GM19035 (cell line): ENCODE measurements at regions not wholly inside any gene's neighbourhood (a gene's known extent, or its start where the extent isn't known, plus 50 kb on each side); places are given as distances from the start of the nearest gene placed in this dataset.

ENCODE experiments used
- ATAC-seq: cut with Tn5 transposase; IDR thresholded peaks from one replicate; pipeline ENCODE4 v1.9.1; 2021; ENCODE audit not compliant: unreplicated experiment

DNA sequence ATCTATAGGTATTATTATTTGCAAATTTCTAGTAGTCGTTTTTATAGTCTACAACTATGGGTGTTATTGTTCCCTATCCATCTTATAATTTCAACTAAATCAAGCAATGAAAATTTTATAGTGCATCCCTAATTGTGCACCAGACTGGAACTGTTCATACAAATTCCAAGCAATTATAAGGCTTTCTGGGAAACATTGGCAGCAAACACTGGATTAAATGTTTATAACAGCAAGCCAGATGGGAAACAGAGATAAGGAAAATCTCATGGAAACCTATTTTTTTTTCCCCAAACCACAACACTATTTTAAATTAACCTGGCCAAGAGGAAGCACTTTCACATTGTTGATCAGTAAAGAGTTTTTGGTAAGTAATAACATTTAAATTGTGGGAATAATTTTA, 524.3 kb downstream of the RASEF start:
- no peak for ATAC-seq

DNA sequence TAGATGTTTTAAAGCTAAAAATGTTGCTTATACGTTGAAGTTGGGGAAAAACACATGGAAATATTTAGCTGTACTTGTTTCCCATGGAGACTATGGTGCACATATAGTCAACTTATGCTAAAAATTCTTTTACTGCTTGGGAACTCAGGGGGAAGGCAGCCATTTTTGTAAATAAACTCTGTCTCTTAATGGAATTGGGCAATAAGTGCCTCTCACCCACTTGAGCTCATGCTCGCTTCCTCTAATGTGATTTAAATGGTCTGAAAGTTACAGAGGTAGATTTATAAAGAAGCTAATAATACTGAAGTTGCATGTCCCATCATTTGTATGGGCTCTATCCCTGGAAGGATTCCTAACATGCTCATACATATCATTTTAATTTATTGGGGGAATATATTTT, 523.8 kb downstream of the RASEF start:
- ATAC-seq = no peak

DNA sequence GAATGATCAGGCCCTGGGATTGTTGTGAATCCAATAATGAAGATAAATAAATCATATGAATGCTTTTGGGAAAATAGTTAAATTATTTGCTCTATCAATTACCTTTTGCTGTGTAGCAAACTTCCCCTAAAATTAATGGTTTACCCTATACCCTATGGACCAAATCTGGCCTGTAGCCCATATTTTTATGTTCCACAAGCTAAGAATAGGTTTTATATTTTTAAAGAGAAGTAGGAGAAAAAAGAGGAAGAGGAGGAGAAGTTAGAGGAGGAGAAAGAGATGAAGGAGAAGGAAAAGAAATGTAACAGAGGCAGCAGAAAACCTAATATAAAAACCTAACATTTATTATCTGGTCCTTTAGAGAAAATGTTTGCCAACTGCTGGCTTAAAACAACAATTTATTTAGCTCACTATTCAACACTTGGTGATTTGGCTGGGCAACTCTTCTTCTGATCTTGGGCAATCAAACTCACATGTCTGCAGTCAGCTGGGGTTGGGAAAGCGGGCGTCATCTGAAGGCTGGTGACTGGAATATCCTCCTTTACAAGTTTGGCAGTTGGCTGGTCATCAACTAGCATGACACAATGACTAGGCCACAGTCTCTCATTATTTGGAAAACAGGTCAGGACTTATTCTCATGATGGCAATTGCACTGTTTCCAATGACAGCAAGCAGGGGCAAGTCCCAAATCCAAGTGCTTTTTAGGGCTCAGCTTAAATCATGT, 522.9 kb downstream of the RASEF start:
- ATAC-seq = no peak

GRCh38 chr9:82543726-82544125, 519.2 kb downstream of the RASEF start:
- ATAC-seq = no peak

GRCh38 chr9:82546136-82546535, 516.8 kb downstream of the RASEF start:
- ATAC-seq = no peak

GRCh38 chr9:82547995-82548394, 514.9 kb downstream of the RASEF start:
- no peak for ATAC-seq

DNA sequence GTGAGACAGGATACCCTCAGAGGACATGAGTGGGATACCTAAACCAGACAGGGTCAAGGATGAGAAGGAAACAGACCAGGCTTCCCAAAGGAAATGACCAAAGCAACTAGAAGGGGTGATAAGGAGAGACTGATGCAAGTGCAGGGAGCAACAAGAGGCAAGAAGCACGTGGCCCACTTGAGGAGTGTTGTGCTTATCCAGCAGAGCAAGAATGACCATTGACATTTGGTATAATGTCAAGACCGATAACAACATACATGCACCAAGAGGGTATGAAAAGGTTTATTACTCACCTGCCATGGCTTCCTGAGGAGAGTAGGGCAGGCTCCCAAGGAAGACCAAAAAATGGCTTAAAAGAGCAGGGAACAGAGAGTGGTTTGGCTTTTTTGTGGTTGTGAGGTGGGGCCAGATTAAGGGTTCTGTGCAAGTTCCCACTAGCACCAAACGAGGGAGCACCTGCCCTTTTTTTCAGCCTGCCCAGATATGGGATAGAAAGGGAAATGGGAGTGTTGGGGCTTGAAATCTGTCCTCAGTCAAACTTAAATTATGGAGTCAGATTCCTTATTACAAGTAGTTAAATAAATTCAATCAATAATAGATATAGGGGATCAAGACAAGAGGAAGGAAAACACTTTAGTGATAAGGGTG, 513.6 kb downstream of the RASEF start:
- ATAC-seq = no peak

DNA sequence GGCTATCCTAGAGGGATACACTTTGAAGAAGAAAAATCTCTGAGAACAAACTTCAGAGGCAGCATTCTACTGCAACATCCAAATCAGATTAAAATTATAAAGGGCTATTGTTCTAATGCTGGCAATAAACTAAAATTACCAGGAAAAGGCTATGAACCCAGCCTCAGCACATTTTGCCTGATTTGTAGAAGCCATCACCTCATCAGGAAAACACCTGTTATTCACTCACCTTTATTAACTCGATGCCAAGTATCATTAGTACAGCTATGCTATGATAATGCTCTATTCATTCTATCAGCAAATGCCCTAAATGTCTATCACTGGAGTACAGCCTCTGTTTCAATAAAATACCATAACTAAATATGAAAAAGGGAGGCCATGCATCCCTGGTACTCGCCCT, 510.2 kb downstream of the RASEF start:
- ATAC-seq = no peak

DNA sequence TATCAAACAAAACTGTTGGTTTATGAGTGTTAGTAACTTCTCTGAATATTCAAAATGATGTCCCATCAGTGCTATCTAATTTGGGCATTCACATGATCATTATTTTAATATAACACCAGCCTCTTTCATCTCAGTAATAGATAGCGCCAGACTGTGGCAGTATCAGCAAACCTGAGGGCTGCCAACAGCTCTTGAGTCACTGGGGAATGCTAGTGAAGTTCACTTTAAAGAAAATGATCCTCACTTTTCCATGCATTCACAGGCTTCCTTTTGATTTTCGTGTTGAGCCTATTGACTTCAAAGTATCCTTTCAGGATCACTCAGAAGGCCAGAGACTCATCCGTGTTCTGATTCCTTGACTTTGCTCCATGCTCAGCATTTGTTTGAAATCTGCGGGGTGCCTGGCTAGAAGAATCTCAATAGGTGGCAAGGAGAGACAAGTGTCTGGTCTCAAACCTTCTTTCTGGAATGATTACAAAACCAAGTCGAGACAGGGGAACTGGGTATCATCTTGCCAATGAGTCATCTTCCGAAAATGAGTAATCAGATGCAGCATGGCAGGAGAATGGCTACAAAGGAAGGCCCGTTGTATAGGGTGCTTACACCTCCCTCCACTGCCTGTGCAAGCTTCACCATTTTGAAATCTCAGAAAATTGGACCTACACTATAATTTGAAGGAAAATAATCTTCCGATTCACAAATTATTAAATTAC, 509.1 kb downstream of the RASEF start:
- ATAC-seq = no peak

- no peak for ATAC-seq
These were observed 508.6 kb downstream of the RASEF start for GRCh38 chr9:82554381-82554780.

DNA sequence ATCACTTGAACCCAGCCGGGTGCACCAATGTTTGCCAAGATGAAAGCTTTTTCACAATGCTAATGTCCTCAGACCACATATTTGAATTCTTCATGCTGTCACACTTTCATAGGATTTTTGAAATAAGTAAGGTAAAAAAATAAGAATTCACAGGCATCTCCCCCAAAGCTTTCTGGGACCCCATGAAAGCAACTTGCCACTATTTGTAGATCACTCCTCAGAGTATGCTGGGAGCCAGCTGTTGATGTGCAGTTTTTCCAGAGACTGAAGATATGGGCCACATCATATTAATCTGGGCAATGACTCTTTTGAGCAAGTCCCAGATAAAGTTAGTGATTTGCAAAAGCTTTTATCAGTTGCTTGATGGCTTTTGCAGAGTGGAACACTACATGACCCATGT, 507.9 kb downstream of the RASEF start:
- ATAC-seq = no peak

DNA sequence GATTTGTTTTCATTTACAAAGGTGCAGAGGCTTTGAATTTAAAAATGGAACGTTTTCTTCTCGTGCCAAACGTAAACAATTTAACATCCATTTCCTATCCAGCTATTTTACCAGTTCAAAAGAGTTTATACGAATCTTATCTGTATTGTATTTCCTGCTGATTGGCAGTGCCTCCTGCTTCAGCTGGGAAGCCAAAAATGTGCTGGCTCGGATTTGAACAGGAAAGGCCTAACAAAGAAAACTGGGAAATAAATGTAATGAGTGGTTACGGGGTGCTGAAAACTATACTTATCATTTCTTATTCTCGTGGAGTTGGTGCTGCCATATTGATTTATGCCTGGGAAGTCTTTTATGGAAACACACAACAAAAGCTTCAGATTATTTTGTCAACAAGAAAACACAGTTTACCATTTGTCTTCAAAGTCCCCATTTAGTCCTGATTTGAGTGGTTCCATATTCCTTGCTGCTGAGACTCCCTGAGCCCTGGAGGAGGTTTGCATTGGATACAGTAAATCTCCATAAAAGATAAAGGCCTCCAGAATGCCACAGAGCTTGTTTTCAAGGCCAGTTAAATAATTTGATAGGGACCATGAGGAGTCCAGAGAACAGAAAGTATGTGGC, 507.4 kb downstream of the RASEF start:
- no peak for ATAC-seq

DNA sequence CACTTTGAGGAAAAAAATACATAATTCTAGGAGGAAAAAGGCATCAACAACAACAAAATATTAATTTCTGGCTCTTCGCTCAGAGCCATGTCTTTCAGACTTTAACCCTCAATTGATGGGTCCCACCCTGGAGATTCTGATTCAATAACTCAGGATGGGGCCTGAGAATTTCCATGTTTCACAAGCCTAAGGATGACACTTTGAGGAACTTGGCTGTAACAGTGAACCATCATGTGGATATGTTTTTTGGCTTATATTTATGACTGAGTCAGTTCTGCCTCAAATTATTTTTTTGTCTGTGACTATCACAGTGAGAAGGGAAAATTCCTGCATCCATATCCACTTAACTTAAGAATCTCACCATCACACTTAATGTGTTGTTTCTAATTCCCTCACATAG, 504.6 kb downstream of the RASEF start:
- ATAC-seq = no peak

GRCh38 chr9:82558855-82559630, 503.9 kb downstream of the RASEF start:
- ATAC-seq = no peak

DNA sequence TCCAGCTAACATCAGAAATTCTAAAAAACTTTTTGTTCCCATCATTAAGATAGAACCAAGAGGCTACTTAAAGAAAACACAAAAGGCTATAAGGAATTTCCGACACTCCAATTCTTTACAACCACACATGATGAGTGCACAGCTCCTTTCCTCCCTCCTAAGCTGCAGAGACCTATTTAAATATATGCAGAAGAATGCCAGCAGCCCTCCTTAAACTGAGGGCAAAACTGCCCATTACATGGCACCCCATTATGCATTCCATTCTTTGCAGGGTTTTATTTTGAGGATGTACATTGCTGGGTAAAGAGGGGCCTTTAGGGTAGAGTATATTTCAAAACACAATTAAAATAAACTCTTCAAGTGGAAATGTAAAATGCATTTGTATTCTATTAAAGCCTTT, 502.9 kb downstream of the RASEF start:
- no peak for ATAC-seq

GRCh38 chr9:82560457-82560904, 502.5 kb downstream of the RASEF start:
- no peak for ATAC-seq

- no peak for ATAC-seq
These were observed 499.8 kb downstream of the RASEF start for GRCh38 chr9:82563094-82563493.

GRCh38 chr9:82563841-82564240, 499.1 kb downstream of the RASEF start:
- no peak for ATAC-seq

GRCh38 chr9:82565188-82565969, 497.6 kb downstream of the RASEF start:
- no peak for ATAC-seq

DNA sequence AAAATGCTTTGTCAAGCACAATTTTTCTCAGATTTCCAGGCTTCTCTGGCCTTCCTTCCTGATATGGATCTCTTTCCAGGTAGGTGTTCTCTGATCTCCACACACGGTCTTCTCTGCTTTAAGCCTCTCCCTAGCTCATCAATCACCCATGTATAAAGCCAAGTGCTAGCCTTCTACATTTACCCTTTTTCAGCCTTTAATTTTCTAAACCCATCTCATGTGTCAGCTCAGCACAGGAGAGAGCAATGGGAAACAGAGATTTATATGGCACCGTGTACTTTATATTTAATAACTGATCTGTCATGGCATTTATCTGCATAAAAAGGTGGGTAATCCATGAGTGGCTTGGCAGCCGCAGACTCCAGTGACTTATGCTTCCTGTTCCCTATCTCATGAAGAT, 495.0 kb downstream of the RASEF start:
- ATAC-seq = no peak
